ENCODE measurements at regions not wholly inside any gene's neighbourhood (a gene's known extent, or its start where the extent isn't known, plus 50 kb on each side); places are given as distances from the start of the nearest gene placed in this dataset.

GRCh38 chr15:53233801-53234200, 443.7 kb upstream of the ONECUT1 start:
- no peaks in the 10 kb centered on the region for H3K36me3 ChIP-seq
- intact Hi-C loops (cut with DNase I): no loop called here
- H3K9me3 ChIP-seq: no peaks in the 10 kb centered on the region
- no peak for DNase-seq (ENCODE audit: low spot score)
- 24% methylated on average over 2 of the region's 2 CpGs for WGBS
- TF ChIP-seq CTCF (IDR thresholded peaks at IDR 0.05): no peak
- no peak for TF ChIP-seq POLR2AphosphoS5 (IDR thresholded peaks at IDR 0.05)
- no peak for TF ChIP-seq POLR2A (IDR thresholded peaks at IDR 0.05)
- H3K4me3 ChIP-seq: no peak overlapping the region
- H3K27ac ChIP-seq: no peak overlapping the region
- H3K27me3 ChIP-seq (replicated peaks; ENCODE audit: insufficient read depth): no peaks in the 10 kb centered on the region
- no peaks in the 10 kb centered on the region for H3K4me1 ChIP-seq (replicated peaks)

- H3K27ac ChIP-seq: no peak overlapping the region
- no peak for DNase-seq (ENCODE audit: low spot score)
- H3K4me1 ChIP-seq (replicated peaks): no peaks in the 10 kb centered on the region
- no peaks in the 10 kb centered on the region for H3K27me3 ChIP-seq (replicated peaks; ENCODE audit: insufficient read depth)
- no peak overlapping the region for H3K4me3 ChIP-seq
- TF ChIP-seq CTCF (IDR thresholded peaks at IDR 0.05): no peak
- TF ChIP-seq POLR2A (IDR thresholded peaks at IDR 0.05): no peak
- TF ChIP-seq POLR2AphosphoS5 (IDR thresholded peaks at IDR 0.05): no peak
- H3K9me3 ChIP-seq: no peaks in the 10 kb centered on the region
- H3K36me3 ChIP-seq: no peaks in the 10 kb centered on the region
- 74% methylated on average over 1 of the region's 1 CpG for WGBS
- intact Hi-C loops (cut with DNase I): no loop called here
Observed at GRCh38 chr15:53230473-53230872, 440.3 kb upstream of the ONECUT1 start.

GRCh38 chr15:53226559-53226958, 436.4 kb upstream of the ONECUT1 start:
- Histone ChIP-seq H3K27me3 (replicated peaks; ENCODE audit: insufficient read depth) (no peaks in the 10 kb centered on the region), H3K9me3 (no peaks in the 10 kb centered on the region), H3K36me3 (no peaks in the 10 kb centered on the region), H3K27ac (no peak overlapping the region), H3K4me1 (replicated peaks) (no peaks in the 10 kb centered on the region), H3K4me3 (no peak overlapping the region)
- WGBS: 73% methylated on average over 2 of the region's 2 CpGs
- no peak for DNase-seq (ENCODE audit: low spot score)
- intact Hi-C loops (cut with DNase I): no loop called here
- no peak for TF ChIP-seq POLR2A (IDR thresholded peaks at IDR 0.05)
- no peak for TF ChIP-seq CTCF (IDR thresholded peaks at IDR 0.05)
- TF ChIP-seq POLR2AphosphoS5 (IDR thresholded peaks at IDR 0.05): no peak

- no peaks in the 10 kb centered on the region for H3K36me3 ChIP-seq
Observed at GRCh38 chr15:53225781-53226180, 435.6 kb upstream of the ONECUT1 start.

More at GRCh38 chr15:53225781-53226180, 435.6 kb upstream of the ONECUT1 start:
- TF ChIP-seq CTCF (IDR thresholded peaks at IDR 0.05): no peak
- no peak for TF ChIP-seq POLR2AphosphoS5 (IDR thresholded peaks at IDR 0.05)
- TF ChIP-seq POLR2A (IDR thresholded peaks at IDR 0.05): no peak
- no peak for DNase-seq (ENCODE audit: low spot score)
- intact Hi-C loops (cut with DNase I): no loop called here
- Histone ChIP-seq H3K4me1 (replicated peaks) (no peaks in the 10 kb centered on the region), H3K27ac (no peak overlapping the region), H3K27me3 (replicated peaks; ENCODE audit: insufficient read depth) (no peaks in the 10 kb centered on the region), H3K9me3 (no peaks in the 10 kb centered on the region), H3K4me3 (no peak overlapping the region)
- WGBS: 58% methylated on average over 3 of the region's 3 CpGs
